ENCODE measurements at regions not wholly inside any gene's neighbourhood (a gene's known extent, or its start where the extent isn't known, plus 50 kb on each side); places are given as distances from the start of the nearest gene placed in this dataset.

DNA sequence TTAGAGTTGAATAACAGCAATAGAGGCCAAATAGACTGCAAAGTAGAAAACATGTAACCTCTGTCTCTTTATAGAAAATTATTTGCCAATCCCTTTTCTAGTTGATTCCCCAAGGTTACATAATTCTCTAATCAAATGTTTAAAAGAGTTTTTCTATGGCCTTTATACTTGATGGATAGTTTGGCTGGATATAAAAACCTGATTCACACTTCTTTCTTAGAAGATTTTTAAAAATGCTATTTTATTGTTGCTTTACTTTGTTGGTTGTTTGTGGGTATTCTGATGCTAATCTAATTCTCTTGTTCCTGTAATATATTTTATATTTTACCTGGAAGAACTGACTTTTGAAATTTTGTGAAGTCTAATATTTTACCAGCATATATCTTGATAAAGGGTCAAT is 331.1 kb upstream of the MTPN start:
- H3K4me3 ChIP-seq (ENCODE audit: low read depth, low read length), result no peak overlapping the region
- DNase-seq (ENCODE audit: low read depth), result no peak
- TF ChIP-seq, protein P1, sequence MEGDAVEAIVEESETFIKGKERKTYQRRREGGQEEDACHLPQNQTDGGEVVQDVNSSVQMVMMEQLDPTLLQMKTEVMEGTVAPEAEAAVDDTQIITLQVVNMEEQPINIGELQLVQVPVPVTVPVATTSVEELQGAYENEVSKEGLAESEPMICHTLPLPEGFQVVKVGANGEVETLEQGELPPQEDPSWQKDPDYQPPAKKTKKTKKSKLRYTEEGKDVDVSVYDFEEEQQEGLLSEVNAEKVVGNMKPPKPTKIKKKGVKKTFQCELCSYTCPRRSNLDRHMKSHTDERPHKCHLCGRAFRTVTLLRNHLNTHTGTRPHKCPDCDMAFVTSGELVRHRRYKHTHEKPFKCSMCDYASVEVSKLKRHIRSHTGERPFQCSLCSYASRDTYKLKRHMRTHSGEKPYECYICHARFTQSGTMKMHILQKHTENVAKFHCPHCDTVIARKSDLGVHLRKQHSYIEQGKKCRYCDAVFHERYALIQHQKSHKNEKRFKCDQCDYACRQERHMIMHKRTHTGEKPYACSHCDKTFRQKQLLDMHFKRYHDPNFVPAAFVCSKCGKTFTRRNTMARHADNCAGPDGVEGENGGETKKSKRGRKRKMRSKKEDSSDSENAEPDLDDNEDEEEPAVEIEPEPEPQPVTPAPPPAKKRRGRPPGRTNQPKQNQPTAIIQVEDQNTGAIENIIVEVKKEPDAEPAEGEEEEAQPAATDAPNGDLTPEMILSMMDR (IDR thresholded peaks at IDR 0.05; ENCODE audit: insufficient read depth, low read depth, low read length), result no peak

DNA sequence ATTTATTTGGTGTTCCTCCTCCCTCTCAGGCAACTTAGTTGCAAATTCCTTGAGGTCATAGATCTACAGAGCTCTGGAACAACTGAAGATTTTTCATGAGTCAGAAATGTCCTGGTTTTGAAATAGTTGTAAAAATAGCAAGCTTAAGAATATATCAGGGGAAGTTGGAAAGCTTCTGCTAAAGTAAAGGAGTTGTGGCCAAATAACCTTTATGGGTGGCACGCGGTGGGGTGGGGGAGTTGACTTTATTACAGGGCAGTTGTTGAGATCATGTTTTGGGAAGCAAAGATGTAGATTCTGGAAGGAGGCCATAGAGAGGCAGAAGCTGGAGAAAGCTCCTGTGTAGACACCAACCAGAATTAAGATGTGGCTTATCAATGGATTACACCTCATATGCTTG is 326.0 kb upstream of the MTPN start:
- H3K4me3 ChIP-seq (ENCODE audit: low read depth, low read length), result no peak overlapping the region
- TF ChIP-seq, protein P1 (IDR thresholded peaks at IDR 0.05; ENCODE audit: insufficient read depth, low read depth, low read length), result no peak
- peak; percentile 4 for DNase-seq (ENCODE audit: low read depth)

DNA sequence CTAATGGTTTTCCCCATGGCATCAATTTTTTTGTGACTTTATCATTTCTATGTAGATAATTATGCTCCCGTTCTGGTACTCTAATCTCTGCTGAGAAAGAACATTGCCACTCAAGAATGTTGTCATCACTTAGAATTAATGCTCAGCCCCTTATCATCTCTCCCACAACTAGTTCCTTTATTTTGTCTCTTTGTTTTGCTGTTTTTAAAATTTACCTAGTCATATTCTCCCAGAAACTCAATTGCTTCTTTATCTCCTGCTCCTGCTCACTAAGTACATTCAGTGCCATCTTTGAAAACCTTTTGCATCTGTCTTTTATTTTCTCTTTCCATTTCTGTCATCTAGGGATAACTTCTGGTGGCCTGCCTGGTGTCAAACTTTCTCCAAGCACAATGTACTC is 324.9 kb upstream of the MTPN start:
- no peak overlapping the region for H3K4me3 ChIP-seq (ENCODE audit: low read depth, low read length)
- no peak for DNase-seq (ENCODE audit: low read depth)
- TF ChIP-seq, protein P1 (IDR thresholded peaks at IDR 0.05; ENCODE audit: insufficient read depth, low read depth, low read length), result no peak

DNA sequence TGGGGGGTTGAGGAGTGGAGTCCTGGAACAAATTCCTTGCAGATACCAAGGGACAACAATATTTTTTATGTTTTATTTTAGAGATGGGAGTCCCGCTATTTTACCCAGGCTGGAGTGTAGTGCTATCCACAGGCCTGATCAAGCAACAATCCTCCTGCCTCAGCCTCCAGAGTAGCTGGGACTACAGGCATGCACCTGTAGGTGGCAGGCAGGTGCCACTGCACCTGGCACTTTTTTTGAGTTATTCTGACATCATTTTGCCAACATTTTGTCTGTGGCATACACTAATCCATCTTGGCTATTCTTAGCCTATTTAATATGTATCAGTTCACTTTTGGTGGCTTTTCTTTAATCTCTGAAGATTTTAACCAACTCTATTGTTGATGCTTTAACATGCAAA is 317.8 kb upstream of the MTPN start:
- no peak overlapping the region for H3K4me3 ChIP-seq (ENCODE audit: low read depth, low read length)
- TF ChIP-seq, protein P1 (IDR thresholded peaks at IDR 0.05; ENCODE audit: insufficient read depth, low read depth, low read length), result no peak
- no peak for DNase-seq (ENCODE audit: low read depth)

DNA sequence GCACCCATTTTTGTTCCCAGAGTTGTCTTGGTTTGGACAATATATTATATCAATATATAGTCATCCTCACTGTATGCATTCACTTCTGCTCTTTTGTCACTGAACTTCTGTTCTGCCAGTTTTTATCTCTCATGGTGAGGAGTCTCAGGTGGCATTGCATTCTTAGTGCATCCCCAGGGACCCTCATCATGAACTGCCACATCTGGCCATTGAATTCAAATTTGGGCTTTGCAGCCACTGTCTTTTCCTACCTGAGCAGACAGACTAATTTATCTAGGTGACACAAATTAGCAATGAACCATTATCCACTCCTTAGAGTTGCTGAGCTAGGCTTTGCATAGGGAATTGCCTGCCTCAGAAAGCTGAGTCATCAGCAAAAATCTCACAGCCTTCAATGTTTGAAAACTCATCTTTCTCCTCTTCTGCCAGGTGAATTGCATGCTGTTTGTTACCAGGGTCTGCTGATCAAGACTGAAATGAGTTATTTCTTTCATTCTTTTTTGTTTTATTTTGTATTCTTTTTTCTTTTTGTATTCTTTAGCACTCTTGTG is 316.8 kb upstream of the MTPN start:
- H3K4me3 ChIP-seq (ENCODE audit: low read depth, low read length), result no peak overlapping the region
- DNase-seq (ENCODE audit: low read depth), result no peak
- TF ChIP-seq, protein P1 (IDR thresholded peaks at IDR 0.05; ENCODE audit: insufficient read depth, low read depth, low read length), result no peak

DNA sequence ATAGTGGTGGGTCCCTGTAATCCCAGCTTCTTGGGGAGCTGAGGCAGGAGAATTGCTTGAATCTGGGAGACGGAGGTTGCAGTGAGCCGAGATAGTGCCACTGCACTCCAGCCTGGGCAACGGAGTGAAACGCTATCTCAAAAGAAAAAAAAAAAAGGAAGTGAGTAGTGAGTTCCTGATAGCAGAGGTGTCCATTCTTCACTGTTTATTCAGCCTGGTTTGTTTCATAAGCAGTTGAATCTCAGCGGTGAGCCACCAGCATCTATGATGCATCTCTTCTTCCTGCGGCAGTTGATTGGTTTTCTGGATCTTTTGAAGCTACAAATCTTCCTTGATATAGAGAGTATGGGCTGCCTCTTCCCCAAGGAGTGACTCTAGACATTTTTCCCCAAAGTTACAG is 316.1 kb upstream of the MTPN start:
- H3K4me3 ChIP-seq (ENCODE audit: low read depth, low read length), result no peak overlapping the region
- TF ChIP-seq, protein P1 (IDR thresholded peaks at IDR 0.05; ENCODE audit: insufficient read depth, low read depth, low read length), result no peak
- no peak for DNase-seq (ENCODE audit: low read depth)

DNA sequence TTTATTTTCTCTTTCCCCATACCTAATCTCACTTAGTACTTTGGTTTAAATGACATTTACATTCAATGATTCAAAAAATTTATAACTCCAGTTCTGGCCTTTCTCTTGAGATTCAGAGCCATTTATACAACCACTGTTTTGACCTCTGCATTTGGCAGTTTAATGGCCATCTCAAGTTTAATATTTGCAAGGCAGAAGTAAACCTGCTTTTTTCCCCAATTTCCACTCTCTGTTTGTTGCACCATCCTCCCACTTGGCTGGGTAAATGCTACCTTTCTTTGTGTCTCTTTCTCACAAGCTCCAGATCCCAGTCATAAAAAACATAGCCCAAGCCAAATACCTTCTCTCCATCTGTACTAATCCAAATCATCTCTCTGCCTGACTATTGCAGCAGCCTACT is 315.2 kb upstream of the MTPN start:
- no peak overlapping the region for H3K4me3 ChIP-seq (ENCODE audit: low read depth, low read length)
- TF ChIP-seq, protein P1 (IDR thresholded peaks at IDR 0.05; ENCODE audit: insufficient read depth, low read depth, low read length), result no peak
- no peak for DNase-seq (ENCODE audit: low read depth)
